GM06990 (cell line): ENCODE measurements at regions not wholly inside any gene's neighbourhood (a gene's known extent, or its start where the extent isn't known, plus 50 kb on each side); places are given as distances from the start of the nearest gene placed in this dataset.

ENCODE experiments used
- DNase-seq: peaks from one replicate; pipeline ENCODE4 v3.0.0-alpha.2; 2011; ENCODE audit not compliant: insufficient read length; ENCODE audit errors: extremely low read depth
- H3K27me3 ChIP-seq: replicated peaks from 2 replicates; pipeline ENCODE4 v1.6.0; 2011; ENCODE audit warnings: low read length; ENCODE audit not compliant: control insufficient read depth, insufficient read depth
- H3K36me3 ChIP-seq: 2 replicates; pipeline ENCODE4 v1.5.1; 2011; ENCODE audit warnings: low read length; ENCODE audit not compliant: control insufficient read depth, insufficient read depth
- H3K4me3 ChIP-seq: replicated peaks from 2 replicates; pipeline ENCODE4 v1.5.1; 2011; ENCODE audit warnings: low read depth, mild to moderate bottlenecking, control low read depth, low read length
- CTCF ChIP-seq: IDR thresholded peaks from 2 replicates; pipeline ENCODE4 v1.5.1; 2011; ENCODE audit warnings: low read length, control low read depth, mild to moderate bottlenecking, inconsistent platforms; ENCODE audit not compliant: insufficient read depth, poor library complexity, severe bottlenecking

- DNase-seq, result no peak
- TF ChIP-seq CTCF, result no peak
Measured at GRCh38 chr4:14018191-14018853, 390.8 kb upstream of the BOD1L1 start.

GRCh38 chr4:14022456-14022855 is 394.9 kb upstream of the BOD1L1 start:
- Histone ChIP-seq H3K27me3 (no peaks in the 10 kb centered on the region), H3K36me3 (no peaks in the 10 kb centered on the region), H3K4me3 (no peak overlapping the region)
- DNase-seq, result no peak
- no peak for TF ChIP-seq CTCF

More at GRCh38 chr4:14018191-14018853, 390.8 kb upstream of the BOD1L1 start:
- H3K27me3 ChIP-seq, result no peaks in the 10 kb centered on the region
- H3K36me3 ChIP-seq, result no peaks in the 10 kb centered on the region
- no peak overlapping the region for H3K4me3 ChIP-seq

- no peaks in the 10 kb centered on the region for H3K27me3 ChIP-seq
- no peak for DNase-seq
- no peak for TF ChIP-seq CTCF
- H3K4me3 ChIP-seq, result no peak overlapping the region
- no peaks in the 10 kb centered on the region for H3K36me3 ChIP-seq
Measured at GRCh38 chr4:14023036-14023435, 395.5 kb upstream of the BOD1L1 start.

- no peak for TF ChIP-seq CTCF
- DNase-seq, result no peak
- Histone ChIP-seq H3K4me3 (no peak overlapping the region), H3K27me3 (no peaks in the 10 kb centered on the region), H3K36me3 (no peaks in the 10 kb centered on the region)
Measured at GRCh38 chr4:14023896-14024295, 396.4 kb upstream of the BOD1L1 start.

GRCh38 chr4:14025111-14025510 is 397.6 kb upstream of the BOD1L1 start:
- no peaks in the 10 kb centered on the region for H3K27me3 ChIP-seq
- H3K4me3 ChIP-seq, result no peak overlapping the region
- no peaks in the 10 kb centered on the region for H3K36me3 ChIP-seq
- no peak for TF ChIP-seq CTCF
- DNase-seq, result no peak

- no peak for DNase-seq
- no peak for TF ChIP-seq CTCF
- Histone ChIP-seq H3K4me3 (no peak overlapping the region), H3K36me3 (no peaks in the 10 kb centered on the region), H3K27me3 (no peaks in the 10 kb centered on the region)
Measured at GRCh38 chr4:14025891-14026290, 398.4 kb upstream of the BOD1L1 start.
